ENCODE measurements at regions not wholly inside any gene's neighbourhood (a gene's known extent, or its start where the extent isn't known, plus 50 kb on each side); places are given as distances from the start of the nearest gene placed in this dataset.

DNA sequence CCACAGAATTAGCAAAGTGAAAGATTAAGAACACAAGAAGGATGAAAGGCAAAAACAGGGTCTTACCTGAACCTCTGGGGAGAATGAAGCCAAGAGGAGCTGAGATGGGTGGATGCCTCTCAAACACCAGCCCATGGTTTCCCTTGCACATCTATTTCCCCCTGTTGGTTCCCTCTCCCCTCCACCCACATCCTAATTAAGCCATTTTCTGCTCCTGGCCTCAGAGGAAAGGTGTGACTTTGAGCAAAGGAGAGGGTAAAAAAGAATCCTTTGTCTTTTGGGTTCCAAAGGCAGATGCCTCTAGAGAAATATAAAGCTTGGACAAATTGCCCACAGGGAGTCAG lies 214.9 kb downstream of the RAP2A start:
- ATAC-seq: no peak

DNA sequence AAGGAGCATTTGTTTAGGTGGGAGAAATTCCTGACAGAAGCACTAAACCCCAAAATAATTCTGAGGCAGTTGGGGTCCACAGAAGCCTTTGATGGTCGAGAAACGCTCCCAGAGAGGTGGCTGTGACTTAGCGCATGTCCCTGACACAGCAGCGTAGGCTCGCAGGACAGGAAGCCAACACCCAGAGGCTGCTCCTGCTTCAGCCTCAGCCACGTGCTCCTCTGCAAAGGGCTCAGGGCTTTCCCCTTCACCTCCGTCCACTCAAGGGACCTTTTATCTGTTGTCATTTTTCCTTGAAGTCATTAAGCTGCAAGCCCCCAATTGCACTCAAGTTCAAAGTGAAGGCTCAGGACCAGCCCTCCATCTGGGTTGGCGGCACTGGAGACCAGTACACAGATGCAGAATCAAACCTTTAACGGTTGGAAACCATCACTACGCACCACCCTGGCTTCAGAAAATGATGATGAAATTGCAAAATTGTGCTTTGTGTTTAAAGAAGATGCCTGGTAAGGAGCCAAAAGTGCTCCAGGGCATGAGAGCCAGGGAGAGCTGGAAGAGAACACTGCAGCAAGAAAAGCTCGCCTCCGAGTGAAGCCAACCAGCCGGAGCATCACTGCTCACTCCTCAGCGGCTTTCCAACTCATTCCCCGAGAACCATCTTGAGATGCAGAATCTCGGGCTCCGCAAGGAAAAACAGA lies 219.6 kb downstream of the RAP2A start:
- Histone ChIP-seq H3K27ac (no peak overlapping the region), H3K4me1 (peaks cover 0 to 4% (median 0%) of the 10 kb centered on the region in 12 donors), H3K27me3 (no peaks in the 10 kb centered on the region), H3K36me3 (no peaks in the 10 kb centered on the region), H3K9me3 (no peaks in the 10 kb centered on the region), H3K4me3 (no peak overlapping the region)
- no peak for TF ChIP-seq POLR2A (IDR thresholded peaks at IDR 0.05)
- TF ChIP-seq, protein P1, sequence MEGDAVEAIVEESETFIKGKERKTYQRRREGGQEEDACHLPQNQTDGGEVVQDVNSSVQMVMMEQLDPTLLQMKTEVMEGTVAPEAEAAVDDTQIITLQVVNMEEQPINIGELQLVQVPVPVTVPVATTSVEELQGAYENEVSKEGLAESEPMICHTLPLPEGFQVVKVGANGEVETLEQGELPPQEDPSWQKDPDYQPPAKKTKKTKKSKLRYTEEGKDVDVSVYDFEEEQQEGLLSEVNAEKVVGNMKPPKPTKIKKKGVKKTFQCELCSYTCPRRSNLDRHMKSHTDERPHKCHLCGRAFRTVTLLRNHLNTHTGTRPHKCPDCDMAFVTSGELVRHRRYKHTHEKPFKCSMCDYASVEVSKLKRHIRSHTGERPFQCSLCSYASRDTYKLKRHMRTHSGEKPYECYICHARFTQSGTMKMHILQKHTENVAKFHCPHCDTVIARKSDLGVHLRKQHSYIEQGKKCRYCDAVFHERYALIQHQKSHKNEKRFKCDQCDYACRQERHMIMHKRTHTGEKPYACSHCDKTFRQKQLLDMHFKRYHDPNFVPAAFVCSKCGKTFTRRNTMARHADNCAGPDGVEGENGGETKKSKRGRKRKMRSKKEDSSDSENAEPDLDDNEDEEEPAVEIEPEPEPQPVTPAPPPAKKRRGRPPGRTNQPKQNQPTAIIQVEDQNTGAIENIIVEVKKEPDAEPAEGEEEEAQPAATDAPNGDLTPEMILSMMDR (IDR thresholded peaks at IDR 0.05): no peak
- ATAC-seq: no peak
- no peak for DNase-seq
- WGBS, 4 donors: 69 to 77% (median 76%) methylated on average over 17 of the region's 17 CpGs
- intact Hi-C loops (cut with DNase I): loop anchor here in 4 of 10 donors (10.0 kb wide), 4 partner anchors 219 to 549 kb away; partner anchors contain the start of gene RAP2A (in 1 of the 4)

More for the DNA sequence above, 214.9 kb downstream of the RAP2A start:
- TF ChIP-seq, protein P1 (IDR thresholded peaks at IDR 0.05): no peak
- TF ChIP-seq POLR2A (IDR thresholded peaks at IDR 0.05): no peak
- Histone ChIP-seq H3K27me3 (no peaks in the 10 kb centered on the region), H3K36me3 (no peaks in the 10 kb centered on the region), H3K9me3 (no peaks in the 10 kb centered on the region), H3K27ac (no peak overlapping the region), H3K4me3 (no peak overlapping the region), H3K4me1 (no peaks in the 10 kb centered on the region)
- no peak for DNase-seq
- intact Hi-C loops (cut with DNase I): no loop called here

DNA sequence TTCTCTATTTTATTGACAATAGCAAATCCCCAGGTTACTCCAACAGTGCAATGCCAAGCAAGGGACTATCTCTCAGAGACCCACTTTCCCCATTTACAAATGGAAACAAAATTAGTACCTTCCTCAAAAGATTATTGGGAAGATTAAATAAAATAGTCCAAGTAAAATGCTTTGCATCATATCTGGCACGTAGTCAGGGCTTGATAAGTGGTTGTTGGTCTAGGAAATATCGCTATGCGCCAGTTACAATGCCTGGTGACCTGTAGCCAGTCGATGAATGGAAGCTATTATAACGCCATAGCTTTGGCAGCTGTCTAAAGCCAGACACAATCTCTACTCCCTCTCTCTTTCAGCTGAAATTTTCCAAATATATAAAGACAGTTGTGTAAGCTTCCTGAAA lies 220.3 kb downstream of the RAP2A start:
- 82 to 88% (median 84%) methylated on average over 5 of the region's 5 CpGs for WGBS, 4 donors
- Histone ChIP-seq H3K36me3 (no peaks in the 10 kb centered on the region), H3K9me3 (no peaks in the 10 kb centered on the region), H3K4me1 (peaks cover 0 to 4% (median 0%) of the 10 kb centered on the region in 12 donors), H3K27me3 (no peaks in the 10 kb centered on the region), H3K27ac (no peak overlapping the region), H3K4me3 (no peak overlapping the region)
- no peak for DNase-seq
- no peak for ATAC-seq
- TF ChIP-seq, protein P1 (IDR thresholded peaks at IDR 0.05): no peak
- no peak for TF ChIP-seq POLR2A (IDR thresholded peaks at IDR 0.05)
- intact Hi-C loops (cut with DNase I): loop anchor here in 4 of 10 donors (10.0 kb wide), 4 partner anchors 219 to 549 kb away; partner anchors contain the start of gene RAP2A (in 1 of the 4)

DNA sequence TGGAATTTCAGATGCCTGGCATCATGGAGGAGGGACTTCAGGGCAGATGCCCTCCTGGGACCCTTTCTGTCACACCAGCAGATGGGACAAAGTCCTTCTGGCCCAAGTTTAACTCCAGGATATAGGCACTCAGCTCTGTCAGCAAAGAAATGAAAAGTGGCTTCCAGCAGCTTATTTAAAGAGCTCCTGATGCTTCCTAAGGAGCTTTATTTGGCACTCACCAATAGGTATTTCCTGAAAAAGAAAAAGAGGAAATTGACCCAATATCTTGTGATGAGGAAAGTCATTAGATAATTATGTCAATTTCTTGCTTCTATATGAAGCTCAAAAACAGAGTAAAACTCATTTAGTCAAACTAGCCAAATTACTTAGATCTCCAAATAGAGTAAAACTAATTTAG lies 224.6 kb downstream of the RAP2A start:
- H3K27me3 ChIP-seq: no peaks in the 10 kb centered on the region
- no peaks in the 10 kb centered on the region for H3K36me3 ChIP-seq
- no peak for DNase-seq
- H3K9me3 ChIP-seq: no peaks in the 10 kb centered on the region
- TF ChIP-seq, protein P1 (IDR thresholded peaks at IDR 0.05): no peak
- TF ChIP-seq POLR2A (IDR thresholded peaks at IDR 0.05): no peak
- ATAC-seq: no peak
- H3K27ac ChIP-seq: no peak overlapping the region
- no peak overlapping the region for H3K4me3 ChIP-seq
- peaks cover 0 to 13% (median 0%) of the 10 kb centered on the region in 12 donors for H3K4me1 ChIP-seq
- intact Hi-C loops (cut with DNase I): loop anchor here in 4 of 10 donors (5.0 to 10.0 kb wide), 5 partner anchors 221 to 554 kb away; partner anchors contain the start of gene RAP2A (in 1 of the 4)
